ENCODE measurements at regions not wholly inside any gene's neighbourhood (a gene's known extent, or its start where the extent isn't known, plus 50 kb on each side); places are given as distances from the start of the nearest gene placed in this dataset.

GRCh38 chr20:60381643-60382400 lies 423.6 kb downstream of the CDH26 start:
- TF ChIP-seq EZH2phosphoT487 (IDR thresholded peaks at IDR 0.05; ENCODE audit: borderline replicate concordance, low read depth) (no peak), TEAD4 (IDR thresholded peaks at IDR 0.05; ENCODE audit: borderline replicate concordance, insufficient read depth) (no peak), NRF1 (IDR thresholded peaks at IDR 0.05; ENCODE audit: low read depth, low read length) (no peak), NFIC (IDR thresholded peaks at IDR 0.05; ENCODE audit: borderline replicate concordance) (no peak), YY1 (IDR thresholded peaks at IDR 0.05; ENCODE audit: low read depth) (no peak), TCF12 (IDR thresholded peaks at IDR 0.05) (no peak), USF2 (IDR thresholded peaks at IDR 0.05; ENCODE audit: borderline replicate concordance, low read depth, low read length) (no peak), RXRA (IDR thresholded peaks at IDR 0.05; ENCODE audit: borderline replicate concordance, low read depth) (no peak), EP300 (IDR thresholded peaks at IDR 0.05; ENCODE audit: borderline replicate concordance in 1 of 2, low read depth in 1 of 2, low read length in 1 of 2) (no peak), MEF2A (IDR thresholded peaks at IDR 0.05; ENCODE audit: borderline replicate concordance, low read depth) (no peak), GABPA (IDR thresholded peaks at IDR 0.05; ENCODE audit: low read depth) (no peak), MXI1 (IDR thresholded peaks at IDR 0.05; ENCODE audit: low read depth, low read length) (no peak), FOXJ3 (CRISPR knock-in tag; IDR thresholded peaks at IDR 0.05) (no peak), ELF1 (IDR thresholded peaks at IDR 0.05) (no peak), REST (IDR thresholded peaks at IDR 0.05; ENCODE audit: low read depth, low read length) (no peak), CHD2 (IDR thresholded peaks at IDR 0.05; ENCODE audit: low read length, partially characterized antibody) (no peak), JUND (IDR thresholded peaks at IDR 0.05) (no peak), RFX5 (IDR thresholded peaks at IDR 0.05; ENCODE audit: low read length) (no peak), MAX (IDR thresholded peaks at IDR 0.05; ENCODE audit: low read depth) (no peak)
- Histone ChIP-seq H3K4me3 (ENCODE audit: low read depth in 2 of 2, low read length in 1 of 2) (no peak overlapping the region), H3K36me3 (replicated peaks in 1 of 2; ENCODE audit: control insufficient read depth in 1 of 2, insufficient read depth in 2 of 2, low read length in 1 of 2) (no peaks in the 10 kb centered on the region), H2AFZ (ENCODE audit: low read depth) (no peak overlapping the region), H3K27ac (ENCODE audit: low read depth in 2 of 2, low read length in 1 of 2) (no peak overlapping the region), H3K9me3 (peaks cover 9% of the 10 kb centered on the region; the same call in 1 of the 2 replicates), H3K4me2 (no peak overlapping the region), H3F3A (replicated peaks; ENCODE audit: insufficient read depth) (no peaks in the 10 kb centered on the region), H3K79me2 (ENCODE audit: insufficient read depth) (no peaks in the 10 kb centered on the region), H3K9ac (no peak overlapping the region), H3K9me2 (no peaks in the 10 kb centered on the region), H4K20me1 (ENCODE audit: insufficient read depth) (no peaks in the 10 kb centered on the region), H3K27me3 (ENCODE audit: insufficient read depth) (no peaks in the 10 kb centered on the region), H3K4me1 (ENCODE audit: control insufficient read depth in 1 of 2, insufficient read depth in 2 of 2, low read depth in 1 of 2, low read length in 1 of 2) (no peaks in the 10 kb centered on the region)
- 12% methylated on average over 3 of the region's 3 CpGs for WGBS (ENCODE audit: low lambda C conversion rate)
- no peak for DNase-seq
- POLR2A ChIA-PET = no interaction called here
- CTCF ChIA-PET = no interaction called here

Measured in SK-N-SH (cell line).